GM23338 (cell line): ENCODE measurements at regions not wholly inside any gene's neighbourhood (a gene's known extent, or its start where the extent isn't known, plus 50 kb on each side); places are given as distances from the start of the nearest gene placed in this dataset.

Experiments used
- ATAC-seq: fragments of 200-7000 bp; cut with Tn5 transposase; 3 replicates; pipeline ENCODE4 v1.9.1; 2020
- DNase-seq: peaks from one replicate; pipeline ENCODE4 v3.0.0-alpha.2; 2015; ENCODE audit warnings: low spot score
- H2AFZ ChIP-seq: fragments of 200-600 bp; sonication (generic); 2 replicates; pipeline ENCODE4 v1.8.0; 2016; ENCODE audit warnings: antibody characterized with exemption, mild to moderate bottlenecking, moderate library complexity
- H3F3A ChIP-seq: fragments of 200-600 bp; sonication (generic); replicated peaks from 2 replicates; pipeline ENCODE4 v1.8.0; 2017; ENCODE audit warnings: antibody characterized with exemption, mixed run types, low read depth
- H3K27ac ChIP-seq: fragments of 200-600 bp; sonication (generic); 2 replicates; pipeline ENCODE4 v1.6.1; 2016; ENCODE audit warnings: low read depth
- H3K27me3 ChIP-seq: fragments of 200-600 bp; sonication (generic); 2 replicates; pipeline ENCODE4 v1.8.0; 2016; ENCODE audit warnings: mild to moderate bottlenecking, mixed run types, moderate library complexity; ENCODE audit not compliant: insufficient read depth
- H3K36me3 ChIP-seq: fragments of 200-600 bp; sonication (generic); 2 replicates; pipeline ENCODE4 v1.8.0; 2016; ENCODE audit warnings: mild to moderate bottlenecking; ENCODE audit not compliant: insufficient read depth
- H3K4me1 ChIP-seq: fragments of 200-600 bp; sonication (generic); 2 replicates; pipeline ENCODE4 v1.8.0; 2016; ENCODE audit warnings: mild to moderate bottlenecking, moderate library complexity; ENCODE audit not compliant: insufficient read depth
- H3K4me2 ChIP-seq: fragments of 200-600 bp; sonication (generic); 2 replicates; pipeline ENCODE4 v1.7.1; 2017; ENCODE audit warnings: mixed run types
- H3K4me3 ChIP-seq: fragments of 200-600 bp; sonication (generic); 2 replicates; pipeline ENCODE4 v1.6.1; 2016; ENCODE audit warnings: mixed run types
- H3K79me2 ChIP-seq: fragments of 200-600 bp; sonication (generic); replicated peaks from 2 replicates; pipeline ENCODE4 v1.8.0; 2017; ENCODE audit warnings: mild to moderate bottlenecking; ENCODE audit not compliant: insufficient read depth
- H3K9me2 ChIP-seq: fragments of 200-600 bp; sonication (generic); 2 replicates; pipeline ENCODE4 v1.8.0; 2017; ENCODE audit not compliant: insufficient read depth
- H4K20me1 ChIP-seq: fragments of 200-600 bp; sonication (generic); replicated peaks from 2 replicates; pipeline ENCODE4 v1.8.0; 2017; ENCODE audit warnings: mild to moderate bottlenecking; ENCODE audit not compliant: insufficient read depth
- H3K27ac Mint-ChIP-seq: 2 replicates; pipeline ENCODE4 v1.8.0; 2020; ENCODE audit warnings: inconsistent platforms, mild to moderate bottlenecking, moderate library complexity, mixed read lengths
- H3K27me3 Mint-ChIP-seq: 3 replicates; pipeline ENCODE4 v1.8.0; 2022; ENCODE audit warnings: low read depth, mild to moderate bottlenecking, moderate library complexity, mixed read lengths, inconsistent platforms; ENCODE audit not compliant: insufficient read depth, poor library complexity
- H3K36me3 Mint-ChIP-seq: 3 replicates; pipeline ENCODE4 v1.8.0; 2021; ENCODE audit warnings: low read depth, mild to moderate bottlenecking, inconsistent platforms, moderate library complexity, mixed read lengths
- H3K4me1 Mint-ChIP-seq: 3 replicates; pipeline ENCODE4 v1.8.0; 2020; ENCODE audit warnings: mild to moderate bottlenecking, inconsistent platforms, mixed read lengths
- H3K4me3 Mint-ChIP-seq: 3 replicates; pipeline ENCODE4 v1.8.0; 2021; ENCODE audit warnings: moderate library complexity, mild to moderate bottlenecking, inconsistent platforms, mixed read lengths
- H3K9me3 Mint-ChIP-seq: 3 replicates; pipeline ENCODE4 v1.8.0; 2020; ENCODE audit warnings: moderate library complexity, mild to moderate bottlenecking, inconsistent platforms, mixed read lengths
- CREB1 ChIP-seq: fragments of 250-450 bp; sonication (Bioruptor Pico); IDR thresholded peaks from 2 replicates; pipeline ENCODE4 v1.5.0; 2020; ENCODE audit warnings: low read depth, mild to moderate bottlenecking, moderate library complexity
- CTCF ChIP-seq, 2 experiments: fragments of 200-600 bp in 1 of 2; sonication (generic) in 1 of 2; conservative IDR thresholded peaks; 2 replicates each; pipeline versions ENCODE4 v1.5.1 to v1.6.1; 2016 to 2017; ENCODE audit warnings: antibody characterized with exemption in 2 of 2, low read depth in 2 of 2, mild to moderate bottlenecking in 2 of 2, moderate library complexity in 1 of 2
- ETS1 ChIP-seq: IDR thresholded peaks from 2 replicates; pipeline ENCODE4 v1.6.1; 2016; ENCODE audit warnings: antibody characterized with exemption
- EZH2 ChIP-seq: fragments of 200-600 bp; sonication (generic); IDR thresholded peaks from one replicate; pipeline ENCODE4 v1.8.0; 2017; ENCODE audit warnings: antibody characterized with exemption, mild to moderate bottlenecking, low read depth; ENCODE audit not compliant: unreplicated experiment
- EZH2phosphoT487 ChIP-seq: fragments of 200-600 bp; sonication (generic); IDR thresholded peaks from one replicate; pipeline ENCODE4 v1.8.1; 2018; ENCODE audit warnings: antibody characterized with exemption; ENCODE audit not compliant: unreplicated experiment
- JUNB ChIP-seq: IDR thresholded peaks from one replicate; pipeline ENCODE4 v1.6.1; 2016; ENCODE audit warnings: antibody characterized with exemption; ENCODE audit not compliant: unreplicated experiment
- NANOG ChIP-seq: IDR thresholded peaks from 2 replicates; pipeline ENCODE4 v1.6.1; 2016; ENCODE audit warnings: antibody characterized with exemption, borderline replicate concordance
- POLR2AphosphoS5 ChIP-seq: IDR thresholded peaks from 2 replicates; pipeline ENCODE4 v1.6.1; 2016; ENCODE audit warnings: antibody characterized with exemption, low read depth
- REST ChIP-seq: IDR thresholded peaks from one replicate; pipeline ENCODE4 v1.6.1; 2018; ENCODE audit warnings: antibody characterized with exemption; ENCODE audit not compliant: unreplicated experiment
- STAT1 ChIP-seq: IDR thresholded peaks from one replicate; pipeline ENCODE4 v1.6.1; 2016; ENCODE audit warnings: antibody characterized with exemption; ENCODE audit not compliant: unreplicated experiment
- ZNF114 ChIP-seq: fragments of 250-450 bp; sonication (Bioruptor Pico); IDR thresholded peaks from 2 replicates; pipeline ENCODE4 v1.5.0; 2020; ENCODE audit warnings: mild to moderate bottlenecking, moderate library complexity
- ZNF331 ChIP-seq: fragments of 250-450 bp; sonication (Bioruptor Pico); IDR thresholded peaks from 2 replicates; pipeline ENCODE4 v1.5.0; 2020; ENCODE audit warnings: low read depth, mild to moderate bottlenecking, moderate library complexity
- ZNF462 ChIP-seq: fragments of 250-450 bp; sonication (Bioruptor Pico); IDR thresholded peaks from 2 replicates; pipeline ENCODE4 v1.5.0; 2020; ENCODE audit warnings: mild to moderate bottlenecking, moderate library complexity

- no peaks in the 10 kb centered on the region for H4K20me1 ChIP-seq
- Mint-ChIP-seq H3K27ac (no peak overlapping the region), H3K9me3 (no peaks in the 10 kb centered on the region), H3K36me3 (no peaks in the 10 kb centered on the region), H3K4me3 (no peak overlapping the region), H3K4me1 (no peaks in the 10 kb centered on the region), H3K27me3 (no peaks in the 10 kb centered on the region)
- H3K9me2 ChIP-seq = no peaks in the 10 kb centered on the region
- H3K79me2 ChIP-seq = no peaks in the 10 kb centered on the region
- ATAC-seq = no peak
- no peaks in the 10 kb centered on the region for H3K27me3 ChIP-seq
- no peak overlapping the region for H3K4me2 ChIP-seq
- no peak for DNase-seq
- TF ChIP-seq STAT1 (no peak), ZNF331 (CRISPR knock-in tag) (no peak), ZNF462 (no peak), NANOG (no peak), CTCF (conservative IDR thresholded peaks at IDR 0.05; ENCODE audit: low read depth in 2 of 2) (no peak), REST (no peak), EZH2 (no peak), ETS1 (no peak), ZNF114 (CRISPR knock-in tag) (no peak), CREB1 (CRISPR knock-in tag) (no peak), POLR2AphosphoS5 (no peak), EZH2phosphoT487 (no peak), JUNB (no peak)
- no peak overlapping the region for H3K27ac ChIP-seq
- H3K36me3 ChIP-seq = no peaks in the 10 kb centered on the region
- H3K4me1 ChIP-seq = no peaks in the 10 kb centered on the region
- H3F3A ChIP-seq = no peaks in the 10 kb centered on the region
- H3K4me3 ChIP-seq = no peak overlapping the region
- H2AFZ ChIP-seq = peak overlapping the region; percentile 75; the same call in 1 of the 2 replicates
Measured at GRCh38 chr13:33369073-33369472, 83.5 kb upstream of the STARD13 start.
